K562 (cell line): ENCODE measurements at regions not wholly inside any gene's neighbourhood (a gene's known extent, or its start where the extent isn't known, plus 50 kb on each side); places are given as distances from the start of the nearest gene placed in this dataset.

Source experiments
- ATAC-seq: fragments of 200-7000 bp; cut with Tn5 transposase; 3 replicates; pipeline ENCODE4 v1.9.1; 2020; ENCODE audit warnings: moderate library complexity
- BruUV-seq: library from RNA; stranded (reverse); fragments of 400-500 nt; replicated peaks from 2 replicates; lab custom pipeline; 2021; lab: Mats Ljungman, UMichigan
- CTCF ChIA-PET: fragments of 300-600 bp; formaldehyde crosslinking; extraction: SDS; loops from one replicate; lab custom pipeline; 2021; ENCODE audit warnings: low intra/inter-chr PET ratio; lab: Yijun Ruan, JAX
- POLR2A ChIA-PET: fragments of 300-600, 350-650 bp; sonication (Branson Sonifier 250); formaldehyde crosslinking; extraction: SDS; loops from one replicate; lab custom pipeline; 2021; ENCODE audit warnings: antibody characterized with exemption, inconsistent platforms; lab: Yijun Ruan, JAX
- DNase-seq, 4 experiments: peaks; one replicate each; pipeline versions ENCODE4 v3.0.0 to v3.0.0-alpha.2; 2011 to 2018; ENCODE audit warnings: low spot score in 3 of 4, mixed read lengths in 3 of 4; ENCODE audit errors: extremely low read depth in 1 of 4
- FAIRE-seq: peaks from 2 replicates; lab custom pipeline; 2011; peaks lifted over from hg19 to GRCh38; lab: Jason Lieb, UNC
- H2AFZ ChIP-seq: 2 replicates; pipeline ENCODE4 v1.6.0; 2011; ENCODE audit warnings: low read depth, low read length, control low read depth, inconsistent platforms
- H3K27ac ChIP-seq: fragments of 200-600 bp; 3 replicates; pipeline ENCODE4 v1.8.0; 2011; ENCODE audit warnings: low read depth, mild to moderate bottlenecking, control low read depth, inconsistent platforms, low read length, moderate library complexity, mixed read lengths; ENCODE audit errors: extremely low read depth
- H3K27me3 ChIP-seq, 2 experiments: fragments of 300-600 bp in 1 of 2; 2 replicates in 1 of 2; 3 replicates in 1 of 2; pipeline versions ENCODE4 v1.6.0 to v1.8.0; 2011; ENCODE audit warnings: inconsistent platforms in 2 of 2, low read length in 2 of 2, mild to moderate bottlenecking in 1 of 2, mixed read lengths in 1 of 2, moderate library complexity in 1 of 2; ENCODE audit not compliant: control insufficient read depth in 2 of 2, insufficient read depth in 2 of 2
- H3K36me3 ChIP-seq: fragments of 300-600 bp; 3 replicates; pipeline ENCODE4 v1.8.0; 2011; ENCODE audit warnings: mild to moderate bottlenecking, low read length, inconsistent platforms; ENCODE audit not compliant: control insufficient read depth, insufficient read depth
- H3K4me1 ChIP-seq, 2 experiments: fragments of 200-600 bp in 1 of 2; replicated peaks in 1 of 2; 2 replicates in 1 of 2; 3 replicates in 1 of 2; pipeline versions ENCODE4 v1.5.1 to v1.8.0; 2011; ENCODE audit warnings: inconsistent platforms in 2 of 2, low read length in 2 of 2, mild to moderate bottlenecking in 1 of 2, mixed read lengths in 1 of 2, moderate library complexity in 1 of 2; ENCODE audit not compliant: control insufficient read depth in 2 of 2, insufficient read depth in 2 of 2
- H3K4me2 ChIP-seq: 2 replicates; pipeline ENCODE4 v1.6.1; 2011; ENCODE audit warnings: low read length, control low read depth, inconsistent platforms, mixed read lengths; ENCODE audit not compliant: insufficient read depth
- H3K4me3 ChIP-seq: fragments of 200-600 bp; sonication (generic), shearing (Covaris generic); 2 replicates; pipeline ENCODE4 v1.5.1; 2016; ENCODE audit warnings: control low read depth, inconsistent platforms
- H3K79me2 ChIP-seq: fragments of 200-600 bp; 3 replicates; pipeline ENCODE4 v1.8.0; 2011; ENCODE audit warnings: low read length, inconsistent platforms; ENCODE audit not compliant: control insufficient read depth, insufficient read depth
- H3K9ac ChIP-seq, 2 experiments: 2 replicates each; pipeline versions ENCODE4 v1.6.0 to v1.6.1; 2011; ENCODE audit warnings: low read depth in 2 of 2, low read length in 2 of 2, control low read depth in 1 of 2, inconsistent platforms in 1 of 2, mild to moderate bottlenecking in 1 of 2, mixed read lengths in 1 of 2; ENCODE audit not compliant: insufficient read depth in 1 of 2
- H3K9me1 ChIP-seq: one replicate; pipeline ENCODE4 v1.6.0; 2011; ENCODE audit warnings: inconsistent platforms, mild to moderate bottlenecking, low read length, moderate library complexity; ENCODE audit not compliant: control insufficient read depth, insufficient read depth
- H3K9me3 ChIP-seq: replicated peaks from 2 replicates; pipeline ENCODE4 v1.5.1; 2011; ENCODE audit warnings: low read depth, low read length, inconsistent platforms; ENCODE audit not compliant: control insufficient read depth, insufficient read depth
- H4K20me1 ChIP-seq: replicated peaks from 2 replicates; pipeline ENCODE4 v1.6.1; 2011; ENCODE audit warnings: low read length, inconsistent platforms, mixed read lengths; ENCODE audit not compliant: control insufficient read depth, insufficient read depth
- DPF2 ChIP-seq: fragments of 450-650 bp; IDR thresholded peaks from 2 replicates; pipeline ENCODE4 v1.6.1; 2016
- EP400 ChIP-seq: fragments of 450-650 bp; IDR thresholded peaks from 2 replicates; pipeline ENCODE4 v1.6.1; 2017; ENCODE audit warnings: antibody characterized with exemption, mild to moderate bottlenecking, moderate library complexity
- FUS ChIP-seq: fragments of 200-400 bp; formaldehyde crosslinking; optimal IDR thresholded peaks from 2 replicates; pipeline ENCODE3; 2017; ENCODE audit warnings: low read depth, low read length
- NFIX ChIP-seq: fragments of 250-450 bp; sonication (Bioruptor Pico); IDR thresholded peaks from 2 replicates; pipeline ENCODE4 v1.4.0; 2020; ENCODE audit warnings: low read depth, mild to moderate bottlenecking, moderate library complexity
- OTX1 ChIP-seq: fragments of 450-650 bp; formaldehyde crosslinking; IDR thresholded peaks from 2 replicates; pipeline ENCODE4 v1.4.0; 2022; ENCODE audit warnings: mild to moderate bottlenecking
- TCF15 ChIP-seq: fragments of 250-450 bp; sonication (Bioruptor Pico); IDR thresholded peaks from 2 replicates; pipeline ENCODE4 v1.8.0; 2022; ENCODE audit warnings: moderate library complexity, mild to moderate bottlenecking, inconsistent platforms
- TOE1 ChIP-seq, 2 experiments: fragments of 450-650 bp in 1 of 2; sonication (generic) in 1 of 2; formaldehyde crosslinking in 1 of 2; IDR thresholded peaks; 2 replicates each; pipeline versions ENCODE4 v1.7.1 to v1.8.0; 2016 to 2022; ENCODE audit warnings: borderline replicate concordance in 2 of 2, mild to moderate bottlenecking in 2 of 2, antibody characterized with exemption in 1 of 2, inconsistent platforms in 1 of 2, low read depth in 1 of 2, missing genetic modification reagents in 1 of 2, moderate library complexity in 1 of 2
- XRCC4 ChIP-seq: IDR thresholded peaks from one replicate; pipeline ENCODE4 v1.6.1; 2011; ENCODE audit not compliant: insufficient read depth, insufficient read length; ENCODE audit errors: extremely low read depth
- ZKSCAN8 ChIP-seq: fragments of 200-800 bp; sonication (Bioruptor generic); IDR thresholded peaks from 2 replicates; pipeline ENCODE4 v1.6.1; 2016; ENCODE audit warnings: missing genetic modification characterization, missing compliant biosample characterization
- ZNF184 ChIP-seq: sonication (generic); formaldehyde crosslinking; IDR thresholded peaks from 2 replicates; pipeline ENCODE4 v1.5.0; 2020; ENCODE audit warnings: missing genetic modification reagents
- ZNF644 ChIP-seq: fragments of 200-800 bp; sonication (Bioruptor generic); IDR thresholded peaks from 2 replicates; pipeline ENCODE4 v1.6.1; 2016; ENCODE audit warnings: low read depth, missing genetic modification characterization, missing compliant biosample characterization
- WGBS: fragments of 100-300 bp; shearing (Covaris generic); methylation state at CpG from one replicate; pipeline ENCODE4 v1.1.6; 2016; ENCODE audit warnings: low coverage, mixed read lengths; ENCODE audit not compliant: insufficient coverage; ENCODE audit errors: missing lambda C conversion rate; 5-methylcytosine and 5-hydroxymethylcytosine counted together
- in situ Hi-C: fragments of 300-500 bp; cut with MboI; formaldehyde crosslinking; loops from 4 replicates; pipeline ENCODE4 v1.15.0; 2018; ENCODE audit warnings: inconsistent platforms, mixed read lengths
- intact Hi-C: fragments of 100-400 bp; cut with micrococcal nuclease; formaldehyde crosslinking; loops from 2 replicates; pipeline ENCODE4 v1.14.2; 2022
- TF ChIP-seq, protein P1 (sequence below): sonication (generic); formaldehyde crosslinking; IDR thresholded peaks from 2 replicates; pipeline ENCODE4 v1.8.1; 2023; ENCODE audit warnings: mild to moderate bottlenecking, missing genetic modification reagents

DNA sequence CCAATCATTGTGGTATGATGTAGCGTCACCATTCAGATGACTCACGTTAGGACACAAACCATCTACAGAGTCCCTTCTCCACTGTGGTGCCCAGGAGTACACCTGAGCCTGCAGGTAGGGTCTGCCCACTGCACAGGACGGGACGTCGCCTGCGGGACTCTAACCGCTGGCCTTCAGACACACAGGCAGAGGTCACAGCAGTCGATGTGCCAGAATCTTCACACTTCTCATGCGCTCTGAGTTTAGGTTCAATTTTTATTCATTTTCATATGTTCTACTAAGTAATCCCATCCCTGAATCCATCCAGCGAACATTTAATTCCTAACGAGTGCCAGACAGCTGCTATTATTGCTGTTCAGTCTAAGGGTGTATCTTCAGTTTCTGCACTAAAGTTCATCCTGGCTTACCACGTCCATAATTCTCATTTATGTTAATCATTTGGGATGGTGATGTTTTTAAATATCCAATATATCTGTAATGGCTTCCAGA, 73.3 kb downstream of the CXCL12 start:
- Histone ChIP-seq H3K4me2 (peak overlapping the region; percentile 66), H3K27me3 (peaks cover 0 to 11% of the 10 kb centered on the region in 2 experiments; a peak in 2 of 5 replicates), H3K4me1 (peaks cover 5 to 14% of the 10 kb centered on the region in 2 experiments; a peak in 4 of 5 replicates), H3K27ac (no peak overlapping the region), H3K4me3 (no peak overlapping the region), H3K9ac (no peak overlapping the region), H3K79me2 (no peaks in the 10 kb centered on the region), H2AFZ (peak overlapping the region; percentile 85), H4K20me1 (no peaks in the 10 kb centered on the region), H3K9me1 (no peaks in the 10 kb centered on the region), H3K36me3 (no peaks in the 10 kb centered on the region), H3K9me3 (no peaks in the 10 kb centered on the region)
- ChIA-PET CTCF (no interaction called here), POLR2A (no interaction called here)
- no TSS peak for BruUV-seq
- in situ Hi-C loops (no loop called here), intact Hi-C loops (loop anchor here (10.0 kb wide), 1 partner anchor 637 kb away; no protein-coding TSS in a partner anchor)
- ATAC-seq (no peak), DNase-seq (no peak), FAIRE-seq (no peak)
- WGBS: 3% methylated on average over 12 of the region's 12 CpGs
- no peak for TF ChIP-seq EP400

DNA sequence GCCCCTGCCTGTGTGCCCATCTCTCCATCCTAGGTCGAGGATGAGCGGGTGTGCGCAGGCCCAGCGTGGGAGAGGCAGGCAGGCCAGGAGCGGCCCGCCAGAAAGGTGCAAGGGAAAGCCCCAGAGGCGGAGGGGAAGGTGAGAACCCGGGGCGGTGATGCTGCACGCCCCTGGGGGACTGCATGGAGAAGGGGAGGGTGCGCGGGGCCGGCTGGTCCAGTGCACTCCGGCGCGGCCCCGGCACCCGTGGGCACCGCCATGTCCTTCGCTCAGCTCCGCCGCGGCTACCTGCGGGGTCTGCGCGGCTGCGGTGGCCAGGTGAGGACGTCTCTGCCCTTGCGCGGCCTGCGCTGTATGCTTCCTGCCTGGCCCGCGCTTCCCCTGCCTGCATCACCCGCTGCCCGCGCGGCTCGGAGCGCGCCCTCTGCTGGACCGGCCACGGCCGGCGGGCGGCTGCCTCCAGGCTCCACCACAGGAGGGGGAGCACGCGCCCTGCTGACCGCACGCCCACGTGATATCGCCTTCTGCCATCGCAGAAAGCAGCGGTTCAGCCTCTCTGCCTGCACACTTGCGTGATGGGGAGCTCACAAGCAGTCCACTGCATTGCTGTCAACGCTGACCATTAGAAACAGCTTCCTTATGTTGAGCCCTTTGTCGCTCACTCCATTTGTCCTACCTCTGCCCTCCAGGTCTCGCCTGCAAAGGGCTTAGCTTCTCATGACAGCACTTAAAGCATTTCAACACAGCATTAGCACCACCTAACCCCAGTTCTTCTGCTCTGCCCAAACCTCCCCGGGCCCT, 73.9 kb downstream of the CXCL12 start:
- peak; percentile 100 for ATAC-seq
- CTCF ChIA-PET: no interaction called here
- intact Hi-C loops: loop anchor here (10.0 kb wide), 1 partner anchor 636 kb away; no protein-coding TSS in a partner anchor
- TF ChIP-seq ZNF644 (tag) (no peak), XRCC4 (no peak), DPF2 (0 out of 2 replicates have a peak, but pooled peaks have one; percentile 23), ZNF184 (CRISPR knock-in tag) (no peak), TOE1 (IDR thresholded peaks at IDR 0.05; ENCODE audit: borderline replicate concordance) (peak; percentile 87; the same call in 1 of the 2 replicates), TOE1 (CRISPR knock-in tag; IDR thresholded peaks at IDR 0.05; ENCODE audit: borderline replicate concordance, low read depth) (no peak), OTX1 (CRISPR knock-in tag) (no peak), TCF15 (CRISPR knock-in tag) (no peak), FUS (peak; percentile 23), NFIX (CRISPR knock-in tag) (no peak), ZKSCAN8 (CRISPR knock-in tag) (no peak)
- TF ChIP-seq, protein P1, sequence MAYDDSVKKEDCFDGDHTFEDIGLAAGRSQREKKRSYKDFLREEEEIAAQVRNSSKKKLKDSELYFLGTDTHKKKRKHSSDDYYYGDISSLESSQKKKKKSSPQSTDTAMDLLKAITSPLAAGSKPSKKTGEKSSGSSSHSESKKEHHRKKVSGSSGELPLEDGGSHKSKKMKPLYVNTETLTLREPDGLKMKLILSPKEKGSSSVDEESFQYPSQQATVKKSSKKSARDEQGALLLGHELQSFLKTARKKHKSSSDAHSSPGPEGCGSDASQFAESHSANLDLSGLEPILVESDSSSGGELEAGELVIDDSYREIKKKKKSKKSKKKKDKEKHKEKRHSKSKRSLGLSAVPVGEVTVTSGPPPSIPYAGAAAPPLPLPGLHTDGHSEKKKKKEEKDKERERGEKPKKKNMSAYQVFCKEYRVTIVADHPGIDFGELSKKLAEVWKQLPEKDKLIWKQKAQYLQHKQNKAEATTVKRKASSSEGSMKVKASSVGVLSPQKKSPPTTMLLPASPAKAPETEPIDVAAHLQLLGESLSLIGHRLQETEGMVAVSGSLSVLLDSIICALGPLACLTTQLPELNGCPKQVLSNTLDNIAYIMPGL: peak; percentile 85; the same call in 1 of the 2 replicates

More for the DNA sequence above, 73.9 kb downstream of the CXCL12 start:
- H3K79me2 ChIP-seq: no peaks in the 10 kb centered on the region
- DNase-seq (peak; percentile 88 to 93 (median 90)), FAIRE-seq (peak; percentile 93)
- no peaks in the 10 kb centered on the region for H4K20me1 ChIP-seq
- H3K9me1 ChIP-seq: no peaks in the 10 kb centered on the region
- no TSS peak for BruUV-seq
- H3K9ac ChIP-seq: peak overlapping the region in 1 of 2 experiments; percentile 54; a peak in 1 of 4 replicates
- H3K27ac ChIP-seq: no peak overlapping the region
- no peak overlapping the region for H3K4me3 ChIP-seq
- peaks cover 5 to 14% of the 10 kb centered on the region in 2 experiments; a peak in 4 of 5 replicates for H3K4me1 ChIP-seq
- in situ Hi-C loops: no loop called here
- POLR2A ChIA-PET: no interaction called here
- peaks cover 0 to 11% of the 10 kb centered on the region in 2 experiments; a peak in 2 of 5 replicates for H3K27me3 ChIP-seq
- 20% methylated on average over 51 of the region's 58 CpGs for WGBS
- peak overlapping the region; percentile 85 for H2AFZ ChIP-seq
- H3K36me3 ChIP-seq: no peaks in the 10 kb centered on the region
- H3K9me3 ChIP-seq: no peaks in the 10 kb centered on the region
- H3K4me2 ChIP-seq: peak overlapping the region; percentile 66
